ENCODE measurements at regions not wholly inside any gene's neighbourhood (a gene's known extent, or its start where the extent isn't known, plus 50 kb on each side); places are given as distances from the start of the nearest gene placed in this dataset.

GRCh38 chr13:33466262-33466661 is 180.7 kb upstream of the STARD13 start:
- no peak for DNase-seq (ENCODE audit: low spot score)

- no peak for DNase-seq (ENCODE audit: low spot score)
Observed at GRCh38 chr13:33467556-33467955, 182.0 kb upstream of the STARD13 start.

- DNase-seq (ENCODE audit: low spot score): no peak
Observed at GRCh38 chr13:33471204-33471603, 185.6 kb upstream of the STARD13 start.

GRCh38 chr13:33472446-33472845 is 186.9 kb upstream of the STARD13 start:
- no peak for DNase-seq (ENCODE audit: low spot score)

- DNase-seq (ENCODE audit: low spot score): no peak
Observed at GRCh38 chr13:33479105-33479504, 193.6 kb upstream of the STARD13 start.

GRCh38 chr13:33480561-33480960 is 195.0 kb upstream of the STARD13 start:
- no peak for DNase-seq (ENCODE audit: low spot score)

- no peak for DNase-seq (ENCODE audit: low spot score)
Observed at GRCh38 chr13:33483471-33483870, 197.9 kb upstream of the STARD13 start.

GRCh38 chr13:33485247-33485646 is 199.7 kb upstream of the STARD13 start:
- DNase-seq (ENCODE audit: low spot score): no peak

- DNase-seq (ENCODE audit: low spot score): peak; percentile 33
Observed at GRCh38 chr13:33487575-33488243, 202.2 kb upstream of the STARD13 start.

GRCh38 chr13:33489563-33489962 is 204.0 kb upstream of the STARD13 start:
- no peak for DNase-seq (ENCODE audit: low spot score)

GRCh38 chr13:33490461-33491327 is 205.1 kb upstream of the STARD13 start:
- DNase-seq (ENCODE audit: low spot score): no peak

- DNase-seq (ENCODE audit: low spot score): no peak
Observed at GRCh38 chr13:33493672-33494365, 208.3 kb upstream of the STARD13 start.

- peak; percentile 94 for DNase-seq (ENCODE audit: low spot score)
Observed at GRCh38 chr13:33494596-33495204, 209.1 kb upstream of the STARD13 start.

- no peak for DNase-seq (ENCODE audit: low spot score)
Observed at GRCh38 chr13:33496336-33496735, 210.8 kb upstream of the STARD13 start.

GRCh38 chr13:33497146-33497845 is 211.7 kb upstream of the STARD13 start:
- DNase-seq (ENCODE audit: low spot score): peak; percentile 46

- no peak for DNase-seq (ENCODE audit: low spot score)
Observed at GRCh38 chr13:33508060-33508459, 222.5 kb upstream of the STARD13 start.

- peak; percentile 56 for DNase-seq (ENCODE audit: low spot score)
Observed at GRCh38 chr13:33509642-33510229, 224.2 kb upstream of the STARD13 start.

- DNase-seq (ENCODE audit: low spot score): no peak
Observed at GRCh38 chr13:33510350-33510970, 224.9 kb upstream of the STARD13 start.

GRCh38 chr13:33512880-33513554 is 227.5 kb upstream of the STARD13 start:
- DNase-seq (ENCODE audit: low spot score): no peak

GRCh38 chr13:33514362-33514761 is 228.8 kb upstream of the STARD13 start:
- DNase-seq (ENCODE audit: low spot score): no peak

All from A172 (cell line).